SK-N-SH (cell line): ENCODE measurements at regions not wholly inside any gene's neighbourhood (a gene's known extent, or its start where the extent isn't known, plus 50 kb on each side); places are given as distances from the start of the nearest gene placed in this dataset.

Experiments used
- CTCF ChIA-PET: fragments of 300-600, 350-600 bp; formaldehyde crosslinking; extraction: SDS; loops from one replicate; lab custom pipeline; 2021; lab: Yijun Ruan, JAX
- POLR2A ChIA-PET: fragments of 350-600 bp; sonication (Branson Sonifier 250); formaldehyde crosslinking; extraction: SDS; loops from one replicate; lab custom pipeline; 2020; ENCODE audit warnings: antibody characterized with exemption, inconsistent platforms; lab: Yijun Ruan, JAX
- DNase-seq: peaks from one replicate; pipeline ENCODE4 v3.0.0; 2012
- H2AFZ ChIP-seq: fragments of 200-600 bp; sonication (generic); 2 replicates; pipeline ENCODE4 v1.8.1; 2016; ENCODE audit warnings: antibody characterized with exemption, mild to moderate bottlenecking, low read depth
- H3F3A ChIP-seq: fragments of 200-600 bp; sonication (generic); replicated peaks from 2 replicates; pipeline ENCODE3; 2016; ENCODE audit warnings: antibody characterized with exemption, mild to moderate bottlenecking; ENCODE audit not compliant: insufficient read depth
- H3K27ac ChIP-seq, 2 experiments: fragments of 200-500 bp in 1 of 2; fragments of 200-600 bp in 1 of 2; sonication (Bioruptor generic) in 1 of 2; sonication (generic), shearing (Covaris generic) in 1 of 2; 2 replicates each; pipeline versions ENCODE4 v1.5.1 to v1.6.1; 2014 to 2016; ENCODE audit warnings: low read depth in 2 of 2, inconsistent platforms in 1 of 2, low read length in 1 of 2, mild to moderate bottlenecking in 1 of 2, mixed read lengths in 1 of 2
- H3K27me3 ChIP-seq: fragments of 200-600 bp; sonication (generic), shearing (Covaris generic); 2 replicates; pipeline ENCODE4 v1.6.1; 2016; ENCODE audit warnings: mixed run types; ENCODE audit not compliant: insufficient read depth
- H3K36me3 ChIP-seq, 2 experiments: fragments of 200-500 bp in 1 of 2; fragments of 200-600 bp in 1 of 2; sonication (Bioruptor generic) in 1 of 2; sonication (generic) in 1 of 2; replicated peaks in 1 of 2; 2 replicates each; pipeline versions ENCODE3 to v1.5.1; 2014 to 2016; ENCODE audit warnings: low read length in 1 of 2, mild to moderate bottlenecking in 1 of 2; ENCODE audit not compliant: insufficient read depth in 2 of 2, control insufficient read depth in 1 of 2
- H3K4me1 ChIP-seq, 2 experiments: fragments of 200-500 bp in 1 of 2; fragments of 200-600 bp in 1 of 2; sonication (Bioruptor generic) in 1 of 2; sonication (generic), shearing (Covaris generic) in 1 of 2; 2 replicates each; pipeline versions ENCODE4 v1.5.1 to v1.6.1; 2014 to 2016; ENCODE audit warnings: low read depth in 1 of 2, low read length in 1 of 2, mixed run types in 1 of 2; ENCODE audit not compliant: insufficient read depth in 2 of 2, control insufficient read depth in 1 of 2
- H3K4me2 ChIP-seq: fragments of 200-600 bp; sonication (generic), shearing (Covaris generic); 2 replicates; pipeline ENCODE4 v1.6.1; 2017; ENCODE audit warnings: mixed run types
- H3K4me3 ChIP-seq, 2 experiments: fragments of 200-500 bp in 1 of 2; fragments of 200-600 bp in 1 of 2; sonication (Bioruptor generic) in 1 of 2; sonication (generic), shearing (Covaris generic) in 1 of 2; 2 replicates each; pipeline versions ENCODE4 v1.5.1 to v1.8.1; 2014 to 2016; ENCODE audit warnings: low read depth in 2 of 2, inconsistent platforms in 1 of 2, low read length in 1 of 2, mild to moderate bottlenecking in 1 of 2, mixed read lengths in 1 of 2, moderate library complexity in 1 of 2
- H3K79me2 ChIP-seq: fragments of 200-600 bp; sonication (generic); 2 replicates; pipeline ENCODE4 v1.8.1; 2017; ENCODE audit warnings: mild to moderate bottlenecking; ENCODE audit not compliant: insufficient read depth
- H3K9ac ChIP-seq: fragments of 200-600 bp; sonication (generic); 2 replicates; pipeline ENCODE4 v1.6.1; 2017; ENCODE audit warnings: mixed run types
- H3K9me2 ChIP-seq: fragments of 200-600 bp; sonication (generic); 2 replicates; pipeline ENCODE4 v1.6.1; 2017; ENCODE audit warnings: mixed run types
- H3K9me3 ChIP-seq: fragments of 200-600 bp; sonication (generic); 2 replicates; pipeline ENCODE4 v1.6.1; 2017; ENCODE audit warnings: mixed run types, mild to moderate bottlenecking, moderate library complexity
- H4K20me1 ChIP-seq: fragments of 200-600 bp; sonication (generic); 2 replicates; pipeline ENCODE4 v1.6.1; 2017; ENCODE audit warnings: mild to moderate bottlenecking, mixed run types; ENCODE audit not compliant: insufficient read depth
- CHD2 ChIP-seq: fragments of 150-350 bp; IDR thresholded peaks from 2 replicates; pipeline ENCODE4 v1.6.1; 2018; ENCODE audit warnings: low read length; ENCODE audit not compliant: partially characterized antibody
- CTCF ChIP-seq: fragments of 200-600 bp; sonication (generic); IDR thresholded peaks from 2 replicates; pipeline ENCODE4 v1.6.1; 2017; ENCODE audit warnings: antibody characterized with exemption, mild to moderate bottlenecking, moderate library complexity
- EZH2phosphoT487 ChIP-seq: fragments of 200-600 bp; sonication (generic); IDR thresholded peaks from 2 replicates; pipeline ENCODE4 v1.6.1; 2017; ENCODE audit warnings: low read depth, mixed run types, mild to moderate bottlenecking, antibody characterized with exemption, moderate library complexity, borderline replicate concordance
- FOXJ3 ChIP-seq: sonication (generic); formaldehyde crosslinking; IDR thresholded peaks from 2 replicates; pipeline ENCODE4 v1.5.1; 2020; ENCODE audit warnings: mild to moderate bottlenecking, missing genetic modification reagents
- SMC3 ChIP-seq: IDR thresholded peaks from 2 replicates; pipeline ENCODE4 v1.6.1; 2012; ENCODE audit warnings: low read depth, low read length, improper control_type of control experiment
- TEAD4 ChIP-seq: IDR thresholded peaks from 2 replicates; pipeline ENCODE4 v1.4.0; 2012; ENCODE audit warnings: mild to moderate bottlenecking, borderline replicate concordance; ENCODE audit not compliant: insufficient read depth
- WGBS: methylation state at CpG from one replicate; pipeline ENCODE4 v1.1.6; 2017; ENCODE audit warnings: low lambda C conversion rate; 5-methylcytosine and 5-hydroxymethylcytosine counted together
- TF ChIP-seq, protein P1 (sequence below): IDR thresholded peaks from 2 replicates; pipeline ENCODE4 v1.6.1; 2012; ENCODE audit warnings: mild to moderate bottlenecking, low read depth, low read length, moderate library complexity
- TF ChIP-seq, protein P2 (sequence below): IDR thresholded peaks from 2 replicates; pipeline ENCODE4 v1.4.0; 2012; ENCODE audit warnings: low read depth, borderline replicate concordance

- Histone ChIP-seq H3K36me3 (peaks cover 8 to 13% of the 10 kb centered on the region in 2 experiments), H3K4me3 (no peak overlapping the region), H3K27me3 (no peaks in the 10 kb centered on the region), H3K4me1 (peaks cover 11 to 23% of the 10 kb centered on the region in 2 experiments; a peak in 3 of 4 replicates), H2AFZ (no peak overlapping the region), H4K20me1 (peaks cover 5% of the 10 kb centered on the region; the same call in 1 of the 2 replicates), H3K9me3 (no peaks in the 10 kb centered on the region), H3K4me2 (no peak overlapping the region), H3F3A (peaks cover 22% of the 10 kb centered on the region), H3K27ac (no peak overlapping the region), H3K9ac (no peak overlapping the region), H3K9me2 (no peaks in the 10 kb centered on the region; the same call in 1 of the 2 replicates), H3K79me2 (no peaks in the 10 kb centered on the region)
- POLR2A ChIA-PET = no interaction called here
- CTCF ChIA-PET = no interaction called here
- 82% methylated on average over 4 of the region's 4 CpGs for WGBS
- DNase-seq = no peak
- TF ChIP-seq EZH2phosphoT487 = no peak
- TF ChIP-seq FOXJ3 (CRISPR knock-in tag) = no peak
- TF ChIP-seq, protein P1, sequence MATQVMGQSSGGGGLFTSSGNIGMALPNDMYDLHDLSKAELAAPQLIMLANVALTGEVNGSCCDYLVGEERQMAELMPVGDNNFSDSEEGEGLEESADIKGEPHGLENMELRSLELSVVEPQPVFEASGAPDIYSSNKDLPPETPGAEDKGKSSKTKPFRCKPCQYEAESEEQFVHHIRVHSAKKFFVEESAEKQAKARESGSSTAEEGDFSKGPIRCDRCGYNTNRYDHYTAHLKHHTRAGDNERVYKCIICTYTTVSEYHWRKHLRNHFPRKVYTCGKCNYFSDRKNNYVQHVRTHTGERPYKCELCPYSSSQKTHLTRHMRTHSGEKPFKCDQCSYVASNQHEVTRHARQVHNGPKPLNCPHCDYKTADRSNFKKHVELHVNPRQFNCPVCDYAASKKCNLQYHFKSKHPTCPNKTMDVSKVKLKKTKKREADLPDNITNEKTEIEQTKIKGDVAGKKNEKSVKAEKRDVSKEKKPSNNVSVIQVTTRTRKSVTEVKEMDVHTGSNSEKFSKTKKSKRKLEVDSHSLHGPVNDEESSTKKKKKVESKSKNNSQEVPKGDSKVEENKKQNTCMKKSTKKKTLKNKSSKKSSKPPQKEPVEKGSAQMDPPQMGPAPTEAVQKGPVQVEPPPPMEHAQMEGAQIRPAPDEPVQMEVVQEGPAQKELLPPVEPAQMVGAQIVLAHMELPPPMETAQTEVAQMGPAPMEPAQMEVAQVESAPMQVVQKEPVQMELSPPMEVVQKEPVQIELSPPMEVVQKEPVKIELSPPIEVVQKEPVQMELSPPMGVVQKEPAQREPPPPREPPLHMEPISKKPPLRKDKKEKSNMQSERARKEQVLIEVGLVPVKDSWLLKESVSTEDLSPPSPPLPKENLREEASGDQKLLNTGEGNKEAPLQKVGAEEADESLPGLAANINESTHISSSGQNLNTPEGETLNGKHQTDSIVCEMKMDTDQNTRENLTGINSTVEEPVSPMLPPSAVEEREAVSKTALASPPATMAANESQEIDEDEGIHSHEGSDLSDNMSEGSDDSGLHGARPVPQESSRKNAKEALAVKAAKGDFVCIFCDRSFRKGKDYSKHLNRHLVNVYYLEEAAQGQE = peak; percentile 77; the same call in 1 of the 2 replicates
- TF ChIP-seq SMC3 = no peak
- TF ChIP-seq, protein P2, sequence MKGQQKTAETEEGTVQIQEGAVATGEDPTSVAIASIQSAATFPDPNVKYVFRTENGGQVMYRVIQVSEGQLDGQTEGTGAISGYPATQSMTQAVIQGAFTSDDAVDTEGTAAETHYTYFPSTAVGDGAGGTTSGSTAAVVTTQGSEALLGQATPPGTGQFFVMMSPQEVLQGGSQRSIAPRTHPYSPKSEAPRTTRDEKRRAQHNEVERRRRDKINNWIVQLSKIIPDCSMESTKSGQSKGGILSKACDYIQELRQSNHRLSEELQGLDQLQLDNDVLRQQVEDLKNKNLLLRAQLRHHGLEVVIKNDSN = no peak
- no peak for TF ChIP-seq CTCF
Observed at GRCh38 chr4:20364969-20365368, 113.3 kb downstream of the SLIT2 start.

DNA sequence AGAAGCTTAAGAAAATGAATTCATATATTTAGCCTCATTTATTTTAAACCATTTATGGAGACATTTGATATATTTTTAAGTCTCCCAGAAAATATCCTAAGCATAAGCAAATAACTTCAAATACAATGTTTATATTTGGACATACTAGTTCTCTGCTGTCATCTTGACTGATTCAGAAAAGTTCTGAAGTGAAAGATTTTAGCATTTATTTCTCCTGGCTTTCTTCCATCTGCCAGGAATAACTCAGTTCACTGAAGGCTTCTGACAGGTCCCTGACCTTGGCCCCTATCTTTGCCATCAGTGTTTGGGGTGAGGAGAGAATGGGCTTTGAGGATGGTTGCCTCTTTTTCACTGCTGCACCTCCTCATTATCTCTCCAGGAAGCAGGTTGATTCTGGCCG, 115.7 kb downstream of the SLIT2 start:
- H3F3A ChIP-seq = peaks cover 10% of the 10 kb centered on the region
- H3K9me3 ChIP-seq = no peaks in the 10 kb centered on the region
- no peak overlapping the region for H3K4me3 ChIP-seq
- POLR2A ChIA-PET = no interaction called here
- H3K27me3 ChIP-seq = no peaks in the 10 kb centered on the region
- peaks cover 14 to 23% of the 10 kb centered on the region in 2 experiments; a peak in 3 of 4 replicates for H3K4me1 ChIP-seq
- WGBS = 71% methylated on average over 1 of the region's 1 CpG
- H3K9ac ChIP-seq = no peak overlapping the region
- peaks cover 8 to 13% of the 10 kb centered on the region in 2 experiments for H3K36me3 ChIP-seq
- H3K27ac ChIP-seq = 0 out of 4 replicates have a peak overlapping the region, but pooled peaks of 1 of the 2 experiments have one; percentile 3
- H3K9me2 ChIP-seq = no peaks in the 10 kb centered on the region; the same call in 1 of the 2 replicates
- no peak overlapping the region for H3K4me2 ChIP-seq
- no peak overlapping the region for H2AFZ ChIP-seq
- no peak for TF ChIP-seq CHD2
- no peak for TF ChIP-seq TEAD4
- TF ChIP-seq, all 33 proteins: peak for 0
- CTCF ChIA-PET = interaction anchor here (1.0 kb wide), 1 partner anchor 15 kb away, joined by 3 read pairs; no protein-coding TSS in a partner anchor
- H3K79me2 ChIP-seq = peaks cover 4% of the 10 kb centered on the region; the same call in 1 of the 2 replicates
- H4K20me1 ChIP-seq = peaks cover 5% of the 10 kb centered on the region; the same call in 1 of the 2 replicates
- DNase-seq = no peak
